ENCODE measurements at regions not wholly inside any gene's neighbourhood (a gene's known extent, or its start where the extent isn't known, plus 50 kb on each side); places are given as distances from the start of the nearest gene placed in this dataset.

- TF ChIP-seq CTCF (IDR thresholded peaks at IDR 0.05; ENCODE audit: poor library complexity, severe bottlenecking) = no peak
- Histone ChIP-seq H3K4me3 (ENCODE audit: severe bottlenecking) (no peak overlapping the region), H3K27ac (ENCODE audit: poor library complexity, severe bottlenecking) (no peak overlapping the region), H3K4me1 (ENCODE audit: insufficient read depth, poor library complexity, severe bottlenecking) (no peaks in the 10 kb centered on the region), H3K9me3 (ENCODE audit: severe bottlenecking) (no peaks in the 10 kb centered on the region), H3K36me3 (ENCODE audit: low read depth) (no peaks in the 10 kb centered on the region), H3K27me3 (ENCODE audit: insufficient read depth, poor library complexity, severe bottlenecking) (peaks cover 5% of the 10 kb centered on the region)
- no peak for ATAC-seq (ENCODE audit: low read depth)
- DNase-seq (ENCODE audit: low spot score) = no peak
Observed at GRCh38 chr5:30802961-30803705, 390.4 kb upstream of the CDH6 start.

DNA sequence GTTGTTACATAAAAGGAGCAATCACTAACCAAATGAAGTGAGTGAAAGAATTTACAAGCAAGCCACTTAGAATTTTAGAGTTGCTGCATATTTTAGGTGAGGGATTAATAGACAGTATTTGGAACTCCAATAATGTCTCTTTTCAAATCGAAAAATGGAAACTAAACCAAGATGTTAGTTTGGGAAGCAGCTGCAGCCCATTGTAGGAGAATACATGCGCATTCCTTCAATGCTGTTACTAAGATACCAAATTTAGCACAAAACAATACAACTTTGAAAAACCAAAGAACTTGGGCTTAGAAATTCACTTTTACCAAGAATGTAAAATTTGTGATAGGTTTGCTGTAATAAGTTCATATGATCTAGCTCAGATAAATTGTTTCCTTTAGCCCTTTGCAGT lies 411.8 kb upstream of the CDH6 start:
- no peaks in the 10 kb centered on the region for H3K36me3 ChIP-seq (ENCODE audit: low read depth)
- TF ChIP-seq CTCF (IDR thresholded peaks at IDR 0.05; ENCODE audit: poor library complexity, severe bottlenecking) = no peak
- DNase-seq (ENCODE audit: low spot score) = no peak
- no peak overlapping the region for H3K4me3 ChIP-seq (ENCODE audit: severe bottlenecking)
- no peak overlapping the region for H3K27ac ChIP-seq (ENCODE audit: poor library complexity, severe bottlenecking)
- no peaks in the 10 kb centered on the region for H3K9me3 ChIP-seq (ENCODE audit: severe bottlenecking)
- peaks cover 26% of the 10 kb centered on the region for H3K27me3 ChIP-seq (ENCODE audit: insufficient read depth, poor library complexity, severe bottlenecking)
- ATAC-seq (ENCODE audit: low read depth) = no peak
- no peaks in the 10 kb centered on the region for H3K4me1 ChIP-seq (ENCODE audit: insufficient read depth, poor library complexity, severe bottlenecking)

DNA sequence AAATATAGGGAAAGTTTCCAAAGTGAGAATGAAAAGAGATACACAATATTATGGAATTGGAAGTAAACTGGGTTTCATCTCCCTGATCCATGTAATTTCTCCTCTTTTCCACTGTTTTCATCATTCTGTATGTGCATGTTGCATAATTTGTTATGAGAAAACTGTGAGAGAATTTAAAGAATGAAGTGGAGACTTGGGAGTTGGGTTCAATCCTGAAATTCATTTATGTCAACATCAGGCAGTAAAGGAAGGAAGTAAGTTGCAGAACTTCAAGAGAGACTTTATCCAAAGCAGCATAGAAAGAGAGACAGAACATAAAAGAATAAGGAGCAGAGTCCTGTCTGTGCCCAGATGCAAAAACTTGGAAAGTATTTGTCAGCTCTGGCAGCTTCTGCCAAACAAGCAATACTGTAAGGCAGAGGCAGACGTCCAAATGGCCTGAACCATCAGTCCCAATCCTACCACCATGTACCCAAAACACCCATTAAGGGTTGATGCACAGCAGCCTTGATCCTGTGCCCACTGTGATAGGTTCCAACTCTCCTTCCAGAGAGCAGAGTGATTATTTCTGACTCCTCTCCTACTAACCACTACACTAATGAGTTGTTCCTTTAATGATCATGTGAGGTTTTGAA lies 425.3 kb upstream of the CDH6 start:
- Histone ChIP-seq H3K4me1 (ENCODE audit: insufficient read depth, poor library complexity, severe bottlenecking) (peaks cover 2% of the 10 kb centered on the region), H3K27me3 (ENCODE audit: insufficient read depth, poor library complexity, severe bottlenecking) (peaks cover 15% of the 10 kb centered on the region), H3K27ac (ENCODE audit: poor library complexity, severe bottlenecking) (no peak overlapping the region), H3K9me3 (ENCODE audit: severe bottlenecking) (no peaks in the 10 kb centered on the region), H3K4me3 (ENCODE audit: severe bottlenecking) (no peak overlapping the region), H3K36me3 (ENCODE audit: low read depth) (no peaks in the 10 kb centered on the region)
- no peak for ATAC-seq (ENCODE audit: low read depth)
- no peak for DNase-seq (ENCODE audit: low spot score)
- TF ChIP-seq CTCF (IDR thresholded peaks at IDR 0.05; ENCODE audit: poor library complexity, severe bottlenecking) = no peak

DNA sequence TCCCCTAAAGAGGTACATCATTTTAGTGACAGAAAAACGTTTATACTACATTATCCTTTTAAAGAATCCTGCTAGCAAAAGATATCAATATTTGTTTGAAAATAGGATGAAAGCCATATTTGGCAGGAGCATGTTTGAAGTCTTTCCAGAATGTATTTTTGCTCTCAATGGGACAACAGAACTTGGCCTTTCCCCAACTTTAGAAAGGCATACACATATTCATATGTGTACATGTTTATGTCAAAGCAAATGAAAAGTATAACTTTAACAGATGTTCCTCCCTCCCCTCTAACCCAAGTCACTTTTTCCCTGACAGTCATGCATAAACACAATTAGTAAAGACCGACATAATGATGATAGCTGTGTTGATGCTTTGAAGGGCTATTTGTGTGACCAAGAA lies 427.8 kb upstream of the CDH6 start:
- ATAC-seq (ENCODE audit: low read depth) (no peak), DNase-seq (ENCODE audit: low spot score) (no peak)
- H3K4me1 ChIP-seq (ENCODE audit: insufficient read depth, poor library complexity, severe bottlenecking) = peaks cover 2% of the 10 kb centered on the region
- TF ChIP-seq CTCF (IDR thresholded peaks at IDR 0.05; ENCODE audit: poor library complexity, severe bottlenecking) = no peak
- H3K4me3 ChIP-seq (ENCODE audit: severe bottlenecking) = no peak overlapping the region
- H3K27ac ChIP-seq (ENCODE audit: poor library complexity, severe bottlenecking) = no peak overlapping the region
- H3K9me3 ChIP-seq (ENCODE audit: severe bottlenecking) = no peaks in the 10 kb centered on the region
- peaks cover 15% of the 10 kb centered on the region for H3K27me3 ChIP-seq (ENCODE audit: insufficient read depth, poor library complexity, severe bottlenecking)
- no peaks in the 10 kb centered on the region for H3K36me3 ChIP-seq (ENCODE audit: low read depth)

GRCh38 chr5:30765227-30765626 lies 428.3 kb upstream of the CDH6 start:
- Histone ChIP-seq H3K9me3 (ENCODE audit: severe bottlenecking) (no peaks in the 10 kb centered on the region), H3K27ac (ENCODE audit: poor library complexity, severe bottlenecking) (no peak overlapping the region), H3K4me1 (ENCODE audit: insufficient read depth, poor library complexity, severe bottlenecking) (peaks cover 2% of the 10 kb centered on the region), H3K4me3 (ENCODE audit: severe bottlenecking) (no peak overlapping the region), H3K36me3 (ENCODE audit: low read depth) (no peaks in the 10 kb centered on the region), H3K27me3 (ENCODE audit: insufficient read depth, poor library complexity, severe bottlenecking) (peaks cover 15% of the 10 kb centered on the region)
- no peak for TF ChIP-seq CTCF (IDR thresholded peaks at IDR 0.05; ENCODE audit: poor library complexity, severe bottlenecking)
- DNase-seq (ENCODE audit: low spot score) (no peak), ATAC-seq (ENCODE audit: low read depth) (no peak)
